ENCODE measurements at regions not wholly inside any gene's neighbourhood (a gene's known extent, or its start where the extent isn't known, plus 50 kb on each side); places are given as distances from the start of the nearest gene placed in this dataset.

DNA sequence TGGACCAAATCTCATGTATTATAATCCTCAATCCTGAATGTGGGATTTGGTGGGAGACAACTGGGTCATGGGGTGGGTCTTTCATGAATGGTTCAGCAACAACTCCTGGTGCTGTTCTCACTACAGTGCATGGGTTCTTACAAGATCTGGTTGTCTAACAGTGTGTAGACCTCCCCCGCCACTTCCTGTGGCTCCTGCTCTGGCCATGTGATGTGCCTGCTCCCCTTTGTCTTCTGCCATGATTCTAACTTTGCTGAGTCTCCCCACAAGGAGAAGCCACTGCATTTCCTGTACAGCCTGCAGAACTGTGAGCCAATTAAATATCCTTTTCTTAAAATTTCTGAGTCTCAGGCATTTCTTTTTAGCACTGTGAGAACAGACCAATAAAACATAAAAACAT lies 557.5 kb downstream of the GOLGA6L6 start:
- H3K9me3 Mint-ChIP-seq (ENCODE audit: insufficient read depth): peaks cover 4% of the 10 kb centered on the region
- no peaks in the 10 kb centered on the region for H3K4me1 ChIP-seq (ENCODE audit: control insufficient read depth in 2 of 2, insufficient read depth in 2 of 2, low read length in 2 of 2)
- intact Hi-C loops (cut with micrococcal nuclease): no loop called here
- no peak overlapping the region for H3K4me3 ChIP-seq (ENCODE audit: control extremely low read depth in 1 of 5, extremely low read depth in 1 of 5, insufficient read depth in 1 of 5, low read depth in 2 of 5, low read length in 4 of 5)
- no peak overlapping the region for H3K4me3 Mint-ChIP-seq
- CTCF ChIA-PET: no interaction called here
- no peak overlapping the region for H3K27ac ChIP-seq (ENCODE audit: low read length in 2 of 2)
- DNase-seq (no peak), ATAC-seq (ENCODE audit: low read depth) (no peak)
- POLR2A ChIA-PET: no interaction called here
- no peak overlapping the region for H3K27ac Mint-ChIP-seq
- H3K27me3 Mint-ChIP-seq: no peaks in the 10 kb centered on the region
- peaks cover under 1 to 3% (median 3%) of the 10 kb centered on the region in 3 donors for H3K9me3 ChIP-seq (ENCODE audit: control extremely low read depth in 1 of 3, control insufficient read depth in 2 of 3, insufficient read depth in 1 of 3, low read length in 2 of 3)
- no peaks in the 10 kb centered on the region for H3K4me1 Mint-ChIP-seq
- no peak overlapping the region for H3K4me2 ChIP-seq (replicated peaks; ENCODE audit: low read depth, low read length, poor library complexity, severe bottlenecking)
- no peaks in the 10 kb centered on the region for H3K27me3 ChIP-seq (replicated peaks in 1 of 4; ENCODE audit: control extremely low read depth in 1 of 4, control insufficient read depth in 3 of 4, insufficient read depth in 4 of 4, low read length in 3 of 4)
- no peaks in the 10 kb centered on the region for H3K36me3 ChIP-seq (replicated peaks in 1 of 2; ENCODE audit: control extremely low read depth in 1 of 2, control insufficient read depth in 1 of 2, extremely low read depth in 1 of 2, insufficient read depth in 2 of 2, low read length in 1 of 2)
- TF ChIP-seq CTCF (IDR thresholded peaks at IDR 0.05) (no peak), EZH2 (IDR thresholded peaks at IDR 0.05; ENCODE audit: borderline replicate concordance, insufficient read depth, low read depth, low read length, poor library complexity, severe bottlenecking) (no peak)
- H3K9ac ChIP-seq (ENCODE audit: low read length): no peak overlapping the region
- no peaks in the 10 kb centered on the region for H4K20me1 ChIP-seq (ENCODE audit: control insufficient read depth, insufficient read depth, low read length, poor library complexity, severe bottlenecking)
- 60% methylated on average over 1 of the region's 1 CpG for WGBS (ENCODE audit: insufficient coverage)
- H2AFZ ChIP-seq (ENCODE audit: insufficient read depth, low read depth, low read length, poor library complexity, severe bottlenecking): no peak overlapping the region
- H3K79me2 ChIP-seq (ENCODE audit: control insufficient read depth, insufficient read depth, low read length): no peaks in the 10 kb centered on the region

GRCh38 chr15:19974998-19975397 lies 566.6 kb downstream of the GOLGA6L6 start:
- no peak for TF ChIP-seq EZH2 (IDR thresholded peaks at IDR 0.05; ENCODE audit: borderline replicate concordance, insufficient read depth, low read depth, low read length, poor library complexity, severe bottlenecking)
- no peak for TF ChIP-seq CTCF (IDR thresholded peaks at IDR 0.05)
- ChIA-PET POLR2A (no interaction called here), CTCF (no interaction called here)
- no peak for DNase-seq
- Histone ChIP-seq H3K27ac (ENCODE audit: low read length in 2 of 2) (no peak overlapping the region), H3K9me3 (ENCODE audit: control extremely low read depth in 1 of 3, control insufficient read depth in 2 of 3, insufficient read depth in 1 of 3, low read length in 2 of 3) (peaks cover 0 to 1% (median 0%) of the 10 kb centered on the region in 3 donors), H3K36me3 (replicated peaks in 1 of 2; ENCODE audit: control extremely low read depth in 1 of 2, control insufficient read depth in 1 of 2, extremely low read depth in 1 of 2, insufficient read depth in 2 of 2, low read length in 1 of 2) (no peaks in the 10 kb centered on the region), H3K9ac (ENCODE audit: low read length) (no peak overlapping the region), H2AFZ (ENCODE audit: insufficient read depth, low read depth, low read length, poor library complexity, severe bottlenecking) (no peak overlapping the region), H3K79me2 (ENCODE audit: control insufficient read depth, insufficient read depth, low read length) (no peaks in the 10 kb centered on the region), H3K4me1 (ENCODE audit: control insufficient read depth in 2 of 2, insufficient read depth in 2 of 2, low read length in 2 of 2) (no peaks in the 10 kb centered on the region), H4K20me1 (ENCODE audit: control insufficient read depth, insufficient read depth, low read length, poor library complexity, severe bottlenecking) (no peaks in the 10 kb centered on the region), H3K4me2 (replicated peaks; ENCODE audit: low read depth, low read length, poor library complexity, severe bottlenecking) (no peak overlapping the region), H3K4me3 (ENCODE audit: control extremely low read depth in 1 of 5, extremely low read depth in 1 of 5, insufficient read depth in 1 of 5, low read depth in 2 of 5, low read length in 4 of 5) (no peak overlapping the region), H3K27me3 (replicated peaks in 1 of 4; ENCODE audit: control extremely low read depth in 1 of 4, control insufficient read depth in 3 of 4, insufficient read depth in 4 of 4, low read length in 3 of 4) (no peaks in the 10 kb centered on the region)
- Mint-ChIP-seq H3K27me3 (no peaks in the 10 kb centered on the region), H3K9me3 (ENCODE audit: insufficient read depth) (no peaks in the 10 kb centered on the region), H3K4me1 (no peaks in the 10 kb centered on the region), H3K27ac (no peak overlapping the region), H3K4me3 (no peak overlapping the region)
- intact Hi-C loops (cut with micrococcal nuclease): no loop called here
- no CpG with 5 or more reads among the region's 2 CpGs for WGBS (ENCODE audit: insufficient coverage)
- no peak for ATAC-seq (ENCODE audit: low read depth)
